Activated T-helper 1 cell treated with anti-CD3 and anti-CD28 coated beads, Interleukin-12 subunit alpha, Interleukin-12 subunit beta, Interleukin-2, Interleukin-4 antibody, amounts not matched to agents 30 ng/mL and 10 ng/mL and 1 ng/mL, durations not matched to agents 14 hours and 24 hours and 36 hours (primary cell): ENCODE measurements at regions not wholly inside any gene's neighbourhood (a gene's known extent, or its start where the extent isn't known, plus 50 kb on each side); places are given as distances from the start of the nearest gene placed in this dataset.

Experiments used
- DNase-seq: peaks from one replicate; pipeline ENCODE4 v3.0.0; 2021; ENCODE audit warnings: low spot score
- H3K27ac Mint-ChIP-seq: one replicate; pipeline ENCODE4 v1.8.0; 2021; ENCODE audit warnings: mild to moderate bottlenecking, mixed read lengths
- H3K27me3 Mint-ChIP-seq: one replicate; pipeline ENCODE4 v1.8.0; 2022; ENCODE audit warnings: mild to moderate bottlenecking, moderate library complexity, mixed read lengths; ENCODE audit not compliant: insufficient read depth
- H3K36me3 Mint-ChIP-seq: one replicate; pipeline ENCODE4 v1.8.0; 2021; ENCODE audit warnings: low read depth, mixed read lengths
- H3K4me1 Mint-ChIP-seq: one replicate; pipeline ENCODE4 v1.8.0; 2021; ENCODE audit warnings: low read depth, mixed read lengths
- H3K4me3 Mint-ChIP-seq: one replicate; pipeline ENCODE4 v1.8.0; 2021; ENCODE audit warnings: mild to moderate bottlenecking, moderate library complexity, mixed read lengths
- H3K9me3 Mint-ChIP-seq: one replicate; pipeline ENCODE4 v1.8.0; 2021; ENCODE audit warnings: mixed read lengths
- intact Hi-C: fragments of 100-400 bp; cut with micrococcal nuclease; formaldehyde crosslinking; loops from one replicate; pipeline ENCODE4 v1.15.1; 2024

DNA sequence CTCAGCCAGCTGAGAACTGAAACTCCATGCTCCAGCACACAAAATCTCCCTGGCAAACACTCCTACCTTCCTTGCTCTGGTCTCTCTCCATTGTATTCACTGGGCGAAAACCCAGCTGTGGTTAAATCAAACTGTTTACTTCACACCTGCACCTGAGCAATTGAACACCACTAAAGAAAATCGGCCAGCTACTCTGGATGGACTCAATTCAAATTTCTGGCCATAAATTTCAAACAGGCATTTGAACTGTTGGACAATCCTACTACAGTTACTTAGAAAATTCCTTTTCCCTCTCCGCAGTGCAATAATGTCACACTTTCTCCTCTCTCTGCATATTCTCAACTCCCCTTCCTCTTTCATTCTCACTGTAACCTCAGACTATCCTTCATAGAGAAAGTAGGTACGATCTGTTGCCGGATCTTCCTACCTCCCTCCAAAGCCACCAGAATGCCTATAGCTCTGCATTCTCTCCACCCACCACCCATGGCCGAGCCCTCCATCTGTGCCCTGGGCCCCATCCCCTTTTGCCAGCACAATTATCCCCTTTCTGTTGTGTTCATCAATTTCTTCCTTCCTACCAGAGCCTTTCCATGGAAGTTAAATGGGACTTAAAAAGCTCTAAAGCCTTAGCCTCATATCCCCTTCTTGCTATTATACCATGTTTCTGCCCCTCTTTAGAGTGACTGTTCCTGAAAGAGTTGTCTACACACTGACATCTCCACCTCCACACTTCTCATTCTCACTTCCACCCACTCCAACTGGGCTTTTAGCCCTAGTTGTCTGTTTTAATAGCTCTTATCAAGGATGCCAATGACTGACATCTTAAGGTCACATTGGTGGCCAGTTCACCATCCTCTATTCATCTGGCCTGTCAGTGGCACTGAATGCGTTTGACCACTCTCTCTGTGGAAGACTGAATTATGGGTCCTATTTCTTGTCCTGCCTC lies 127.5 kb upstream of the SLC1A4 start:
- intact Hi-C loops: loop anchor here (1.0 kb wide), 2 partner anchors 54 to 254 kb away; no protein-coding TSS in a partner anchor
- no peak overlapping the region for H3K4me3 Mint-ChIP-seq
- no peaks in the 10 kb centered on the region for H3K9me3 Mint-ChIP-seq
- peaks cover 3% of the 10 kb centered on the region for H3K36me3 Mint-ChIP-seq
- no peak overlapping the region for H3K27ac Mint-ChIP-seq
- no peak for DNase-seq
- peaks cover 8% of the 10 kb centered on the region for H3K27me3 Mint-ChIP-seq
- H3K4me1 Mint-ChIP-seq: peaks cover 10% of the 10 kb centered on the region

DNA sequence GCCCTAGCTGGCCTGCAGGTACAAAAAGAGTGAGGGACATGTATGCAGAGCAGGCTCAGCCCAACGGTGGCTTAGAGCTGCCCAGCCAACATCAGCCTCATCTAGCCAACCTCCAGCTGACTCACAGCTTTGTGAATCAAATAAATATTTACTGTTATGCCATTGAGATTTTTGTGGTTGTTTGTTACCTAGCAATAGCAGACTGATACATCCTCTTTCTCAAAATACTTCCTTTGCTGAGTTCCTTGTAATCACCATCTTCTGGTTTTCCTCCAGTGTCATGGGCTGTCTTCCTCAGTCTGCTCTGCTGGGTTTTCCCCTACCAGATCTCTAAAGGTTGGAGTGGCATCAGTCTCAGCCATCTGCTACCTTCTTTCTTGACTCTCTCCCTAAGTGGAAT lies 126.6 kb upstream of the SLC1A4 start:
- H3K27ac Mint-ChIP-seq: no peak overlapping the region
- H3K4me3 Mint-ChIP-seq: no peak overlapping the region
- DNase-seq: no peak
- H3K9me3 Mint-ChIP-seq: no peaks in the 10 kb centered on the region
- intact Hi-C loops: loop anchor here (1.0 kb wide), 3 partner anchors 31 to 255 kb away; no protein-coding TSS in a partner anchor
- no peaks in the 10 kb centered on the region for H3K36me3 Mint-ChIP-seq
- H3K4me1 Mint-ChIP-seq: peaks cover 11% of the 10 kb centered on the region
- peaks cover 12% of the 10 kb centered on the region for H3K27me3 Mint-ChIP-seq

DNA sequence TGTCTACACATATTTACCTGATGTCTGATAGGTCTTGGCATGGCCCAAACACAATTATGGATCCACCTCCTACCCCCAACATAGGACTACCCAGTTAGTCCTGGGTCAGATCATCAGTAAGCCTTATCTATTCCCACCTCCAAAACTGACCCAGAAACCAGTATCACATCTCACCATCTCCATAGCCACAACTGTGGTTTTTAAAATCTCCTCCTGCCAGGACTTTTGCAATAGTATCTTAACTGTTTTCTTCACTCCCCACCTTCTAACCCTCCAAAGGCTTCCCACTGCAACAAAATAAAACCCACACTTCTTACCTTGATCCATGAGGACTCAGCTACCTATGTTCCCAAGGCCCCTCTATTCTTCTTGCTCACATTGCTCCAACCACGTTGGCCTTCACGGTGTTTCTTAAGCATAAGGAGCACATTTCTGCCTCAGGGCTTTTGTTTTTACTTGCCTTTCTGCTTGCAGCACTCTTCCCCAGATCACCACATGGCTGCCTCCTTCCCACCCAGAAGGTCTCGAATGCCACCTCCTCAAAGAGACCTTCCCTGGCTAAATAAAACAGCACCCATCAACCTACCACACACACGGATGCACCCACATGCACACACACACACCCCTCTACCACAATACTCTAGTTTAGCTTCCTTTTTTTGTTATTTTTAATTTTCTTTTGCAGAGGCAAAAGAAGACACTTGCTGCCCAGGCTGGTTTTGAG lies 125.9 kb upstream of the SLC1A4 start:
- intact Hi-C loops: loop anchor here (1.0 kb wide), 1 partner anchor 32 kb away; no protein-coding TSS in a partner anchor
- Mint-ChIP-seq H3K27ac (no peak overlapping the region), H3K4me3 (no peak overlapping the region)

DNA sequence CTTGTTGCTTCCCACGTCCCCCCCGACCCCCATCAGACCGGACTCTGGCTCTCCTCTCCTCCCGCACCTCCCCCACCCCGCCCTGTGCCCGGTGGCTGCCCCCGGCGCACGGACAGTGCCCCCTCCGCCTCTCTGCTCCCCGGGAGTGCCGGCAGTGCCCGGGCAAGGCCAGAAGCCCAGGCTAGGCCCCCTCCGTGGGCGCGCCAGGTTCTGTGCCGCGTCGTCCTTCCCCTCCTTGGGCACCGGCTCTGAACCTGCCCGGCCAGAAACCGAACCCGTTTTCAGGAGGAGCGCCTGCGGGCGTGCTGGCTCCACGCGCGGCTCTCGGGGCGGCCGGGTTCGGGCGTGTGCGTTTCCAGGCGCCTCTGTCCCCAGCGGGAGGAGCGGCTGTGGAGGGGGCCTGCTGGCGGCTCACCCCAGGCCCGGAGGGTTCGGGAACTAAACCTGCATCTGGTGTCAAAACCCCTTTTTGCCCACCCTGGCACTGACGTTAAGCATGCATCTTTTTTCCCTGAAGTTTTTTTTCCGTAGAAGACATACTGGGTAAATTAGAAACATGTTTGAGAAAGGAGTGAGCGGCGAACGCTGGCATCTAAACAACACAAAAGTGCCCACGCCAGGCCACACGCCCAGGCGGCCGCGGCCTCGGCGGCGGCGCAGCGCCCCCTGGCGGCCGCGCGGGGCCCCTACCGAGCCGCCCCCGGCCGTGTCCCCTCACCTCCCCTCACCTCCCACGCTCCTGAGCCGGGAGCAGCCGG lies 123.9 kb upstream of the SLC1A4 start:
- DNase-seq: peak; percentile 61
- peaks cover 6% of the 10 kb centered on the region for H3K4me1 Mint-ChIP-seq
- no peaks in the 10 kb centered on the region for H3K36me3 Mint-ChIP-seq
- H3K9me3 Mint-ChIP-seq: no peaks in the 10 kb centered on the region
- H3K27ac Mint-ChIP-seq: peak overlapping the region; percentile 60
- peaks cover 13% of the 10 kb centered on the region for H3K27me3 Mint-ChIP-seq
- H3K4me3 Mint-ChIP-seq: peak overlapping the region; percentile 78
- intact Hi-C loops: loop anchor here (1.0 kb wide), 7 partner anchors 98 to 534 kb away; partner anchors contain the start of gene AFTPH

More for the DNA sequence above, 125.9 kb upstream of the SLC1A4 start:
- H3K9me3 Mint-ChIP-seq: no peaks in the 10 kb centered on the region
- DNase-seq: no peak
- H3K36me3 Mint-ChIP-seq: no peaks in the 10 kb centered on the region
- H3K27me3 Mint-ChIP-seq: peaks cover 10% of the 10 kb centered on the region
- H3K4me1 Mint-ChIP-seq: peaks cover 11% of the 10 kb centered on the region

DNA sequence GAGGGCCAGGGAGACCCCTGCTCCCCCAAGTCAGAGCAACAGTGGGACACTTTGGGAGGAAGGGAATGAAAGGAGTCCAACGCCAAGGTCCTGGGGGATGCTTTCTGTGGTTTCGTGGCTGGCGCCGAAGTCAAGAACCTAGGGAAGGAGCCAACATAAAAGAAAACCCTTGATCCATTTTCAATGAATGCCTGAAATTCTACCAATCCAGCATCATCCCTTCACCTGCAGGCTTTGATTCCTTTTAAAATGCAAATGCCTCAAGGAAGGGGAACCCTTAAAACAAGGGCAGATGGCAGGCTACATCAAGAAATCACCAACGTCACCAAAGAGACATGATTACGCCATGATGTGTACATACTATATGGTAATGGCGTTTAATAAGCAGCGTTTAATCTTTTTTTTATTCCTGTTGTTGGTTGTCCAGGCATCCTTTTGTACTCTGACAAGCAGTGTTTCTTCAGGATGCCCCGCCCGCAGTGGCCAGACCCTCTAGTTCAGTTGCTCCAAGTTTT lies 123.3 kb upstream of the SLC1A4 start:
- Mint-ChIP-seq H3K36me3 (no peaks in the 10 kb centered on the region), H3K4me1 (peaks cover 6% of the 10 kb centered on the region), H3K27ac (no peak overlapping the region), H3K9me3 (no peaks in the 10 kb centered on the region), H3K4me3 (peak overlapping the region; percentile 45), H3K27me3 (peaks cover 13% of the 10 kb centered on the region)
- no peak for DNase-seq
- intact Hi-C loops: loop anchor here (1.0 kb wide), 7 partner anchors 99 to 535 kb away; partner anchors contain the start of gene AFTPH

DNA sequence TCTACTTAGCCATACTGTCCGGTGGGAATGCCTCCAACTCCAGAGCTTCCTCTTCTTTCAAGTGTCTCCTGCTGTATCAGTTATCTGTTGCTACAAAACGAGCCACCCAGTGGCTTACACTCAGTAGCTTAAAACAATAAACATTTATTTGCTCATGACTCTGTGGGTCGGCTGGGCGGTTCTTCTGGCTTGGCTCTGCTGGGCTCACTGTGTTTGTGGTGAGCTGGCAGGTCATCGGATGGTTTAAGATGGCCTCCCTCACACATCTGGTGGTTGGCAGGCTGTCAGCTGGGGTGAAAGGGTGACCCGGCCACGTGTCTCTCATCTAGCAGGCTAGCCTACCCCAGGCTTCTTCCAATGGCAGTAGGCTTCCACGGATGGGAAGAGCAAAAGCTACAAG lies 122.4 kb upstream of the SLC1A4 start:
- no peak for DNase-seq
- Mint-ChIP-seq H3K27ac (no peak overlapping the region), H3K4me3 (peak overlapping the region; percentile 55), H3K27me3 (peaks cover 13% of the 10 kb centered on the region), H3K4me1 (peaks cover 6% of the 10 kb centered on the region), H3K36me3 (no peaks in the 10 kb centered on the region), H3K9me3 (no peaks in the 10 kb centered on the region)
- intact Hi-C loops: no loop called here

DNA sequence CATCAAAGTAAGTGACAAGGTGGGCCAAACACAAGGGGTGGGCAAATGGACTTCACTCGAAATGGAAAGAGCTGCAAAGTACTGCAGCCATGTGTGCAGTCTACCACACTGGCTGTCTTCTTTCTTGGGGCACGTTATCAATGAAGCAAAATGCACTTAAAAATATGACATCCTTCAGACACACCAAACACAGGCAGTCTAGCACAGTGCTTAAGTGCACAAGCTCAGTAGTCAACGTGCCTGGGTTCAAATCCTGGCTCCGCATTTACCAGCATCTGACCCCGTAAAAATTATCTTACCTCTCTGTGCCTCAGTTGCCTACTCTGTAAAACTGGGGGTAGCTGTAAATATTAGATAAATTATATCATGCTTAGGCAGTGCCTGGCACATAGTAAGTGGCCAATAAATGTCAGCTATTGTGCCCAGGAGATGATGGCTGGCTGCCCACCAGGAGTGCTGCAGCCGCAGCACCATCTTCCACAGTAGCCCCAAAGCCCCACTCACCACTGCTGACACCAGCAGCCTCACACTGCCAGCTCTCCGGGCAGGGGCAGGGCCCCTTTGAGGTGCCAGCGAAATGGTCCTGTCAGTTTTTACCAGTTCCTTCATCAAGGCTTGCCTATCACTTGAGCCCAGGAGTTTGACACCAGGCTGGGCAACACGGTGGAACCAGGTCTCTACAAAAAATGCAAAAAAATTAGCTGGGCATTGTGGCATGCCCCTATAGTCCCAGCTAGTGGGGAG lies 121.8 kb upstream of the SLC1A4 start:
- DNase-seq: no peak
- no peaks in the 10 kb centered on the region for H3K9me3 Mint-ChIP-seq

DNA sequence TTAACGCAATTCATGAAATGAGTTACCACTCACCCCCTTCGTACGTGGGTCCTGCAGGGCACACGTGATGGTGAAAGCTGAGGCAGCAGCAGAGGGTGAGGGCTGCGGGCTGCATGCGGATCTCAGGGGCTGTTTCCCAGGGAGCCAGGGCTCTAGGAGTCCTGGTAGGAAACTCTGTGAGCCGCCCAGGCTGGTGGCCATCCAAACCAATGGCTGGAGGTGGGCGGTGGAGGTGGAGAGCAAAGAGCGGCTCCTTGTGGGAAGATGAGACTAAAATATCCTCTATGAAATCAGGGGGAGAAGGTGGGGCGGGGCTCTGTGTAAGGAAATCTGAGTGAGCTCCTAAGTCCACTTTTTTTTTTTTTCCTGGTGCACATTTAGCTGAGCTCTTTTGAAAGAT lies 120.1 kb upstream of the SLC1A4 start:
- H3K36me3 Mint-ChIP-seq: no peaks in the 10 kb centered on the region
- no peaks in the 10 kb centered on the region for H3K9me3 Mint-ChIP-seq
- no peak for DNase-seq
- H3K4me3 Mint-ChIP-seq: no peak overlapping the region
- no peak overlapping the region for H3K27ac Mint-ChIP-seq
- H3K27me3 Mint-ChIP-seq: peaks cover 15% of the 10 kb centered on the region
- peaks cover 14% of the 10 kb centered on the region for H3K4me1 Mint-ChIP-seq
- intact Hi-C loops: no loop called here

More for the DNA sequence above, 121.8 kb upstream of the SLC1A4 start:
- Mint-ChIP-seq H3K4me1 (peaks cover 6% of the 10 kb centered on the region), H3K27me3 (peaks cover 13% of the 10 kb centered on the region), H3K27ac (no peak overlapping the region), H3K4me3 (no peak overlapping the region), H3K36me3 (no peaks in the 10 kb centered on the region)
- intact Hi-C loops: no loop called here

DNA sequence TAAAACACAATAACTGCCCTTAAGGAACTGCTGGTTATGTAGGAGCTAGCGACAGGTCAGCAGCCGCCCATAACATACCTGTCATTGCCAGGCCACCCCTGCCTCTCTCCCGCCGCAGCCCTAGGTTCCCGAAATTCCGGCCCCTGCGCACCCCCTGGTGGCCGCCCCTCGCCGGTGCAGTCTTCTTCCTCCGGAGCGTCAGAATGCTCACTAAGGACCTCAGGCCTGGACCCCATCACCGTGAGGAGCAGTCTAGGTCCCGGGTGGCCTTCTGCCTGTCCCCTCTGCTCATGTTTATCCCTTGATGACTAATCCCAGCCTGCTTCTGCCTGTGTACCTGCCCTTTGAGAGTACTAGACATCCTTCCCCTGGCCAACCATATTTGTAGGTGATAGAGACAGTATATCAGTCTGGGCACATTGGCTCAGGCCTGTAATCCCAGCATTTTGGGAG lies 115.7 kb upstream of the SLC1A4 start:
- Mint-ChIP-seq H3K4me3 (no peak overlapping the region), H3K9me3 (no peaks in the 10 kb centered on the region), H3K36me3 (no peaks in the 10 kb centered on the region), H3K27ac (no peak overlapping the region), H3K4me1 (peaks cover 8% of the 10 kb centered on the region), H3K27me3 (peaks cover 26% of the 10 kb centered on the region)
- DNase-seq: peak; percentile 74
- intact Hi-C loops: loop anchor here (1.0 to 10.0 kb wide), 6 partner anchors 227 to 819 kb away; no protein-coding TSS in a partner anchor

DNA sequence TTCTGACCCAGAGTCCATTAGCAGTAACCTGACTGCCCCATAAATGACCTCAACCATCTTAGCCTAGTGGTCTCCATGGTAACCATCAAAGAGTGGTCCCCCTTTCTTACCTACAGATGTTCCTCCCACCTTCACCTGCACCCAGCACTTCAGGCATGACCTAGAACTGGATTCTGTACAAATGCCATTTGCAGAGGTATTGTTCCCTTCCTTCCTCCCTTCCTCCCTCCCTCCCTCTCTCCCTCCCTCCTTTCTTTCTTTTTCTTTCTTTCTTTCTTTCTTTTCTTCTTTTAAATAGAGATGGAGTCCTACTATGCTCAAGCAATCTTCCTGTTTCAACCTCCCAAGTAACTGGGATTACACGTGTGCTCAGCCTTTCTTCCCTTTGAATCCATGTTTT lies 114.6 kb upstream of the SLC1A4 start:
- Mint-ChIP-seq H3K4me3 (no peak overlapping the region), H3K27ac (no peak overlapping the region), H3K9me3 (no peaks in the 10 kb centered on the region), H3K4me1 (peaks cover 8% of the 10 kb centered on the region), H3K27me3 (peaks cover 22% of the 10 kb centered on the region), H3K36me3 (no peaks in the 10 kb centered on the region)
- DNase-seq: no peak
- intact Hi-C loops: loop anchor here (10.0 kb wide), 1 partner anchor 820 kb away; no protein-coding TSS in a partner anchor

DNA sequence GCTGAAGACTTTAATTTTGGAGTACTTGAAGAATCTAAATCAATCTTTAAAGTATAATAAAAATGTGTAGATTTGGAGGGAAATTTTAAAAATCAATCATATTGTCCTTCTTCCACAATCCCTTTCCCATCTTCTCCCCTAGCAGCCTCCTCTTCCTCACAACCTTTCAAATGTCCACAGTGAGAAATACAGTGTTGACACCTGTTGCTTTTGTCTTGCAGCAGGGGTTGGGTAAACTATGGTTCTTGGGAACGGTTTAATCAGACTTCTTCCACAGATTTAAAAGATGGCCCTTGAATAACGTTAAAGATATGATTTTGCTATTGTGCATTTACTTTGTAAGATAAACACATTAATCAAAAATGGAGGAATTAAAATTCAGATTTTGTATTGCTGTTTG lies 113.8 kb upstream of the SLC1A4 start:
- intact Hi-C loops: loop anchor here (10.0 kb wide), 1 partner anchor 821 kb away; no protein-coding TSS in a partner anchor
- H3K4me3 Mint-ChIP-seq: no peak overlapping the region

More for the DNA sequence above, 113.8 kb upstream of the SLC1A4 start:
- H3K27me3 Mint-ChIP-seq: peaks cover 22% of the 10 kb centered on the region
- DNase-seq: no peak
- H3K4me1 Mint-ChIP-seq: peaks cover 8% of the 10 kb centered on the region
- no peak overlapping the region for H3K27ac Mint-ChIP-seq
- no peaks in the 10 kb centered on the region for H3K36me3 Mint-ChIP-seq
- H3K9me3 Mint-ChIP-seq: no peaks in the 10 kb centered on the region
